GM12878 (cell line): ENCODE measurements at regions not wholly inside any gene's neighbourhood (a gene's known extent, or its start where the extent isn't known, plus 50 kb on each side); places are given as distances from the start of the nearest gene placed in this dataset.

Experiments used
- ATAC-seq: fragments of 200-7000 bp; cut with Tn5 transposase; 3 replicates; pipeline ENCODE4 v1.9.1; 2020; ENCODE audit warnings: mild to moderate bottlenecking, moderate library complexity
- BruUV-seq: library from RNA; stranded (reverse); fragments of 400-500 nt; replicated peaks from 2 replicates; lab custom pipeline; 2021; lab: Mats Ljungman, UMichigan
- CTCF ChIA-PET: fragments of 300-600 bp; sonication (Branson Sonifier 250); formaldehyde crosslinking; extraction: SDS; loops from one replicate; lab custom pipeline; 2021; ENCODE audit warnings: inconsistent platforms; lab: Yijun Ruan, JAX
- POLR2A ChIA-PET: fragments of 350-600 bp; formaldehyde crosslinking; extraction: SDS; loops from one replicate; lab custom pipeline; 2021; ENCODE audit warnings: inconsistent platforms; lab: Charles Lee
- RAD21 ChIA-PET: fragments of 300-600 bp; sonication (Branson Sonifier 250); formaldehyde crosslinking; loops from one replicate; lab custom pipeline; 2023; ENCODE audit warnings: antibody characterized with exemption; ENCODE audit not compliant: unreplicated experiment; lab: Charles Lee
- SMC1A ChIA-PET: fragments of 300-600 bp; sonication (Branson Sonifier 250); formaldehyde crosslinking; loops from one replicate; lab custom pipeline; 2023; ENCODE audit not compliant: unreplicated experiment, uncharacterized antibody; lab: Charles Lee
- DNase-seq: peaks from one replicate; pipeline ENCODE4 v3.0.0-alpha.2; 2011; ENCODE audit warnings: low read depth, low spot score
- FAIRE-seq: peaks from 3 replicates; lab custom pipeline; 2011; peaks lifted over from hg19 to GRCh38; lab: Jason Lieb, UNC
- H2AFZ ChIP-seq: 2 replicates; pipeline ENCODE4 v1.6.0; 2011; ENCODE audit warnings: low read depth, low read length, control low read depth; ENCODE audit not compliant: control insufficient read depth
- H3K27ac ChIP-seq: 2 replicates; pipeline ENCODE4 v1.5.1; 2011; ENCODE audit warnings: control low read depth; ENCODE audit not compliant: control insufficient read depth, insufficient read depth
- H3K27me3 ChIP-seq, 2 experiments: replicated peaks in 1 of 2; 2 replicates each; pipeline versions ENCODE4 v1.6.0 to v1.6.1; 2011; ENCODE audit warnings: low read length in 1 of 2; ENCODE audit not compliant: control insufficient read depth in 2 of 2, insufficient read depth in 2 of 2
- H3K36me3 ChIP-seq, 2 experiments: 2 replicates each; pipeline ENCODE4 v1.5.1; 2011; ENCODE audit warnings: low read length in 1 of 2; ENCODE audit not compliant: control insufficient read depth in 2 of 2, insufficient read depth in 2 of 2
- H3K4me1 ChIP-seq: 2 replicates; pipeline ENCODE4 v1.6.1; 2011; ENCODE audit warnings: mild to moderate bottlenecking, low read length, moderate library complexity, mixed read lengths; ENCODE audit not compliant: control insufficient read depth, insufficient read depth
- H3K4me2 ChIP-seq: 2 replicates; pipeline ENCODE4 v1.6.0; 2011; ENCODE audit warnings: control low read depth; ENCODE audit not compliant: control insufficient read depth, insufficient read depth
- H3K4me3 ChIP-seq: fragments of 200-600 bp; sonication (generic); 2 replicates; pipeline ENCODE4 v1.5.1; 2016
- H3K79me2 ChIP-seq: 2 replicates; pipeline ENCODE4 v1.6.0; 2011; ENCODE audit warnings: low read length; ENCODE audit not compliant: control insufficient read depth, insufficient read depth
- H3K9ac ChIP-seq: 2 replicates; pipeline ENCODE4 v1.8.0; 2011; ENCODE audit warnings: low read length, control low read depth, mixed read lengths; ENCODE audit not compliant: control insufficient read depth, insufficient read depth
- H3K9me3 ChIP-seq: replicated peaks from 3 replicates; pipeline ENCODE4 v1.5.1; 2011; ENCODE audit warnings: mild to moderate bottlenecking, low read length; ENCODE audit not compliant: control insufficient read depth, insufficient read depth
- H4K20me1 ChIP-seq: 2 replicates; pipeline ENCODE4 v1.6.0; 2011; ENCODE audit not compliant: control insufficient read depth, insufficient read depth
- ASH2L ChIP-seq: fragments of 300-600, 200-600 bp; sonication (generic); IDR thresholded peaks from 2 replicates; pipeline ENCODE4 v1.6.1; 2017; ENCODE audit warnings: low read depth, mild to moderate bottlenecking, borderline replicate concordance
- BRCA1 ChIP-seq: IDR thresholded peaks from 2 replicates; pipeline ENCODE4 v1.6.1; 2011; ENCODE audit warnings: low read depth, low read length, improper control_type of control experiment
- CREB1 ChIP-seq: IDR thresholded peaks from 2 replicates; pipeline ENCODE4 v1.6.1; 2012; ENCODE audit warnings: low read depth, mild to moderate bottlenecking, inconsistent platforms
- DPF2 ChIP-seq: fragments of 450-650 bp; IDR thresholded peaks from 2 replicates; pipeline ENCODE4 v1.6.1; 2017; ENCODE audit warnings: mild to moderate bottlenecking
- KAT2A ChIP-seq: conservative IDR thresholded peaks from 2 replicates; pipeline ENCODE4 v1.6.1; 2011; ENCODE audit warnings: low read depth, low read length; ENCODE audit not compliant: control insufficient read depth
- KDM1A ChIP-seq: fragments of 200-600 bp; sonication (generic); IDR thresholded peaks from 2 replicates; pipeline ENCODE4 v1.6.1; 2016; ENCODE audit warnings: borderline replicate concordance
- MTA2 ChIP-seq: fragments of 450-650 bp; IDR thresholded peaks from 2 replicates; pipeline ENCODE4 v1.6.1; 2016; ENCODE audit warnings: low read depth, mild to moderate bottlenecking, moderate library complexity
- MYB ChIP-seq: fragments of 150-350 bp; IDR thresholded peaks from 2 replicates; pipeline ENCODE4 v1.6.1; 2014; ENCODE audit warnings: mild to moderate bottlenecking, low read depth, low read length, borderline replicate concordance
- MYC ChIP-seq: IDR thresholded peaks from 2 replicates; pipeline ENCODE4 v1.6.1; 2011; ENCODE audit warnings: mild to moderate bottlenecking, low read length, moderate library complexity, inconsistent platforms; ENCODE audit not compliant: insufficient read depth, insufficient replicate concordance, insufficient read length, severe bottlenecking
- TAF1 ChIP-seq: IDR thresholded peaks from 2 replicates; pipeline ENCODE4 v1.6.1; 2011; ENCODE audit warnings: mild to moderate bottlenecking, low read depth, low read length, borderline replicate concordance
- TBL1XR1 ChIP-seq: IDR thresholded peaks from 2 replicates; pipeline ENCODE4 v1.6.1; 2012; ENCODE audit warnings: low read depth, low read length, improper control_type of control experiment
- YY1 ChIP-seq: IDR thresholded peaks from 2 replicates; pipeline ENCODE4 v1.6.1; 2011; ENCODE audit warnings: low read depth, mild to moderate bottlenecking, low read length
- ZSCAN29 ChIP-seq: fragments of 450-650 bp; IDR thresholded peaks from 2 replicates; pipeline ENCODE4 v1.6.1; 2017; ENCODE audit warnings: mild to moderate bottlenecking, moderate library complexity
- WGBS: methylation state at CpG from one replicate; pipeline ENCODE4 v1.1.6; 2016; ENCODE audit warnings: low lambda C conversion rate; ENCODE audit not compliant: insufficient replicate concordance, insufficient coverage; ENCODE audit errors: missing lambda C conversion rate; 5-methylcytosine and 5-hydroxymethylcytosine counted together
- in situ Hi-C: fragments of 300-500 bp; cut with MboI; formaldehyde crosslinking; loops from 9 replicates; pipeline ENCODE4 v1.14.3; 2018; ENCODE audit warnings: mixed read lengths
- intact Hi-C: fragments of 100-400 bp; cut with micrococcal nuclease; formaldehyde crosslinking; loops from one replicate; pipeline ENCODE4 v1.14.2; 2022; ENCODE audit not compliant: unreplicated experiment
- TF ChIP-seq, protein P1 (sequence below): fragments of 450-650 bp; IDR thresholded peaks from 2 replicates; pipeline ENCODE4 v1.6.1; 2016; ENCODE audit warnings: mild to moderate bottlenecking
- TF ChIP-seq, protein P2 (sequence below): IDR thresholded peaks from 2 replicates; pipeline ENCODE4 v1.6.1; 2011; ENCODE audit warnings: mild to moderate bottlenecking, low read depth, low read length, moderate library complexity; ENCODE audit not compliant: insufficient replicate concordance
- TF ChIP-seq, protein P3 (sequence below): IDR thresholded peaks from 2 replicates; pipeline ENCODE4 v1.6.1; 2011; ENCODE audit warnings: low read depth, low read length, improper control_type of control experiment, borderline replicate concordance
- TF ChIP-seq, protein P4 (sequence below): fragments of 150-350 bp; IDR thresholded peaks from 2 replicates; pipeline ENCODE4 v1.6.1; 2014; ENCODE audit warnings: mild to moderate bottlenecking, low read depth, low read length

DNA sequence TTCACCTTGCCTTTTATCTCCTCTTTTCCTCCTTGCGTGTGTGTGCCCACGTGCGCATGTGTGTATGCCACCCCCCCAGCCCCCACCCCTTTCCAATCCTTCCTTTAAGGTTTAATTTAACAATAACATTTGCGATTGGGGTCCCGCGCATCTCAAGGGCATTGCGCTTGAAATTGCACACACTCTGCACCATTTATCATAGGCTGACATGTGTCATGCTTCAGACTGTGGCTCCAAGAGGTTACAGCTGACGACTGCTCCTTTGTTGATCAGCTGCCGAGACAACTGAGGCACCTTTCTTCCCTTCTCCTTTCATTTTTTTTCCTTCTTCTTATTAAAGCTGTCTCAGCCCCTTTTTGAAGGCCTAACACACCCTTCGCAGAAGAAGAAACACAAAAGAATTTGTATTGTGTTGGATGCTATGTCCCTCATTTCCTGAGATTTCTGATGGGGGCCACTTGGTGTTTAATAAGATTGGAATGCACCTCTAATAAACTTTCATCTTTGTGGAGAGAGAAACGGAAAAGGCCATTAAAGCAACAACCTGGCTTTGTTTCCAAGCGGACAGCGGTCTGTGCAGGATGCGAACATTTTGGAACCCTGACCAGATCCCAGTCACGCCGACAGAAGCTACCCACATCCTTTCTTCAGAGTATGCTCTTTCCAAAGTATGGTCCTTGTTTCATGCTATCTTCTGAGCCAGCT lies 470.1 kb downstream of the MCTP2 start:
- in situ Hi-C loops = no loop called here
- WGBS = 58% methylated on average over 12 of the region's 16 CpGs
- H3K36me3 ChIP-seq = no peaks in the 10 kb centered on the region
- H3K9me3 ChIP-seq = no peaks in the 10 kb centered on the region
- no peak overlapping the region for H3K27ac ChIP-seq
- H3K4me1 ChIP-seq = no peaks in the 10 kb centered on the region
- H4K20me1 ChIP-seq = no peaks in the 10 kb centered on the region
- no peak overlapping the region for H2AFZ ChIP-seq
- ChIA-PET RAD21 (no interaction called here), CTCF (no interaction called here), POLR2A (no interaction called here), SMC1A (no interaction called here)
- DNase-seq = no peak
- no peak overlapping the region for H3K9ac ChIP-seq
- no TSS peak for BruUV-seq
- no peak for FAIRE-seq
- no peaks in the 10 kb centered on the region for H3K79me2 ChIP-seq
- H3K27me3 ChIP-seq = no peaks in the 10 kb centered on the region
- ATAC-seq = no peak
- intact Hi-C loops = no loop called here
- no peak overlapping the region for H3K4me3 ChIP-seq
- H3K4me2 ChIP-seq = no peak overlapping the region
- TF ChIP-seq, protein P1, sequence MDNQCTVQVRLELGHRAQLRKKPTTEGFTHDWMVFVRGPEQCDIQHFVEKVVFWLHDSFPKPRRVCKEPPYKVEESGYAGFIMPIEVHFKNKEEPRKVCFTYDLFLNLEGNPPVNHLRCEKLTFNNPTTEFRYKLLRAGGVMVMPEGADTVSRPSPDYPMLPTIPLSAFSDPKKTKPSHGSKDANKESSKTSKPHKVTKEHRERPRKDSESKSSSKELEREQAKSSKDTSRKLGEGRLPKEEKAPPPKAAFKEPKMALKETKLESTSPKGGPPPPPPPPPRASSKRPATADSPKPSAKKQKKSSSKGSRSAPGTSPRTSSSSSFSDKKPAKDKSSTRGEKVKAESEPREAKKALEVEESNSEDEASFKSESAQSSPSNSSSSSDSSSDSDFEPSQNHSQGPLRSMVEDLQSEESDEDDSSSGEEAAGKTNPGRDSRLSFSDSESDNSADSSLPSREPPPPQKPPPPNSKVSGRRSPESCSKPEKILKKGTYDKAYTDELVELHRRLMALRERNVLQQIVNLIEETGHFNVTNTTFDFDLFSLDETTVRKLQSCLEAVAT = no peak
- TF ChIP-seq ASH2L (no peak), DPF2 (no peak), TBL1XR1 (no peak), TAF1 (no peak), YY1 (no peak), KDM1A (no peak), MYB (no peak), CREB1 (no peak), ZSCAN29 (no peak), MTA2 (no peak), MYC (no peak), BRCA1 (no peak), KAT2A (no peak)
- TF ChIP-seq, protein P2, sequence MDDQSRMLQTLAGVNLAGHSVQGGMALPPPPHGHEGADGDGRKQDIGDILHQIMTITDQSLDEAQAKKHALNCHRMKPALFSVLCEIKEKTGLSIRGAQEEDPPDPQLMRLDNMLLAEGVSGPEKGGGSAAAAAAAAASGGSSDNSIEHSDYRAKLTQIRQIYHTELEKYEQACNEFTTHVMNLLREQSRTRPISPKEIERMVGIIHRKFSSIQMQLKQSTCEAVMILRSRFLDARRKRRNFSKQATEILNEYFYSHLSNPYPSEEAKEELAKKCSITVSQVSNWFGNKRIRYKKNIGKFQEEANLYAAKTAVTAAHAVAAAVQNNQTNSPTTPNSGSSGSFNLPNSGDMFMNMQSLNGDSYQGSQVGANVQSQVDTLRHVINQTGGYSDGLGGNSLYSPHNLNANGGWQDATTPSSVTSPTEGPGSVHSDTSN = no peak
- TF ChIP-seq, protein P3, sequence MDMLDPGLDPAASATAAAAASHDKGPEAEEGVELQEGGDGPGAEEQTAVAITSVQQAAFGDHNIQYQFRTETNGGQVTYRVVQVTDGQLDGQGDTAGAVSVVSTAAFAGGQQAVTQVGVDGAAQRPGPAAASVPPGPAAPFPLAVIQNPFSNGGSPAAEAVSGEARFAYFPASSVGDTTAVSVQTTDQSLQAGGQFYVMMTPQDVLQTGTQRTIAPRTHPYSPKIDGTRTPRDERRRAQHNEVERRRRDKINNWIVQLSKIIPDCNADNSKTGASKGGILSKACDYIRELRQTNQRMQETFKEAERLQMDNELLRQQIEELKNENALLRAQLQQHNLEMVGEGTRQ = no peak
- TF ChIP-seq, protein P4, sequence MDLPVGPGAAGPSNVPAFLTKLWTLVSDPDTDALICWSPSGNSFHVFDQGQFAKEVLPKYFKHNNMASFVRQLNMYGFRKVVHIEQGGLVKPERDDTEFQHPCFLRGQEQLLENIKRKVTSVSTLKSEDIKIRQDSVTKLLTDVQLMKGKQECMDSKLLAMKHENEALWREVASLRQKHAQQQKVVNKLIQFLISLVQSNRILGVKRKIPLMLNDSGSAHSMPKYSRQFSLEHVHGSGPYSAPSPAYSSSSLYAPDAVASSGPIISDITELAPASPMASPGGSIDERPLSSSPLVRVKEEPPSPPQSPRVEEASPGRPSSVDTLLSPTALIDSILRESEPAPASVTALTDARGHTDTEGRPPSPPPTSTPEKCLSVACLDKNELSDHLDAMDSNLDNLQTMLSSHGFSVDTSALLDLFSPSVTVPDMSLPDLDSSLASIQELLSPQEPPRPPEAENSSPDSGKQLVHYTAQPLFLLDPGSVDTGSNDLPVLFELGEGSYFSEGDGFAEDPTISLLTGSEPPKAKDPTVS = no peak
